ENCODE measurements at regions not wholly inside any gene's neighbourhood (a gene's known extent, or its start where the extent isn't known, plus 50 kb on each side); places are given as distances from the start of the nearest gene placed in this dataset.

DNA sequence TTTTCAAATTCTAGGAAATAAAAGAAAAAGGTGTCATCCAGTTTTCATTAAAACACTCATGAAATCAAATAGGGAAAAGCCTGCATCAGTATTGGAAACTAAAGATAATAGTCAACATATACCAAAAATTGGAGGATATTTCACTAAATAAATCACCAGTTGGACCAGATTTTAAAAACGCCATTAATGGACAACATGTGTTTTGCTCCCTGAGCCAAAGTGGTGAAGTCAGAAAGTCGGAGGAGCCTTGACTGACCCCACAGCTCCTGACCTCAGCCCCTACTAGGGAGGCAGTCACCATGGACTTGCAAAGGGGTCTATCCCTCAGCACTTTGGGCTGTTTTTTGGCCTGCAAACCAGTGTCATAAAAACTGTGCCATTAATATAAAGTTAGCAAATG, 98.3 kb upstream of the SEC61G start:
- TF ChIP-seq, protein P1, sequence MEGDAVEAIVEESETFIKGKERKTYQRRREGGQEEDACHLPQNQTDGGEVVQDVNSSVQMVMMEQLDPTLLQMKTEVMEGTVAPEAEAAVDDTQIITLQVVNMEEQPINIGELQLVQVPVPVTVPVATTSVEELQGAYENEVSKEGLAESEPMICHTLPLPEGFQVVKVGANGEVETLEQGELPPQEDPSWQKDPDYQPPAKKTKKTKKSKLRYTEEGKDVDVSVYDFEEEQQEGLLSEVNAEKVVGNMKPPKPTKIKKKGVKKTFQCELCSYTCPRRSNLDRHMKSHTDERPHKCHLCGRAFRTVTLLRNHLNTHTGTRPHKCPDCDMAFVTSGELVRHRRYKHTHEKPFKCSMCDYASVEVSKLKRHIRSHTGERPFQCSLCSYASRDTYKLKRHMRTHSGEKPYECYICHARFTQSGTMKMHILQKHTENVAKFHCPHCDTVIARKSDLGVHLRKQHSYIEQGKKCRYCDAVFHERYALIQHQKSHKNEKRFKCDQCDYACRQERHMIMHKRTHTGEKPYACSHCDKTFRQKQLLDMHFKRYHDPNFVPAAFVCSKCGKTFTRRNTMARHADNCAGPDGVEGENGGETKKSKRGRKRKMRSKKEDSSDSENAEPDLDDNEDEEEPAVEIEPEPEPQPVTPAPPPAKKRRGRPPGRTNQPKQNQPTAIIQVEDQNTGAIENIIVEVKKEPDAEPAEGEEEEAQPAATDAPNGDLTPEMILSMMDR (IDR thresholded peaks at IDR 0.05; ENCODE audit: borderline replicate concordance, extremely low read depth, low read length, poor library complexity, severe bottlenecking) = no peak
- TF ChIP-seq EZH2 (IDR thresholded peaks at IDR 0.05; ENCODE audit: borderline replicate concordance, low read depth, low read length, severe bottlenecking) = no peak
